ENCODE measurements at regions not wholly inside any gene's neighbourhood (a gene's known extent, or its start where the extent isn't known, plus 50 kb on each side); places are given as distances from the start of the nearest gene placed in this dataset.

DNA sequence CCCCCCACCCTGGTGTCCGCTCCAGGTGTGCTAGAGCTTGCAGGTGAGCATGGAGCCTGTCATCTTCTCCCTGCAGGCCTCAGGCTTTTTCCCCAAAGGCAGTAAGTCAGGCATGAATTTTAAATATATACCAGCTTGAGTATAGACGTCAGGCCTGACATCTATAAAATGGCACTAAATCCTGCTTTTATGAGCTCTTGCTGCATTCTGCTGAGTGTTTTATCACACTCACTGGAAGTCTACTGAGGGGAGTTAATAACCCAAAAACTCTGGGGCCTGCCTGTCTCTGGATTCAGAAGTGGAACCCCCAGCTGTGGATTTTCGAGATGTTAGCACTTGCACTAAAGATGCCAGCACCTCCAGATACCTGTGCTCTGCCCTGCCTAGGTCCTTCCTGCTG, 133.4 kb upstream of the TOP1 start:
- Histone ChIP-seq H2BK15ac (ENCODE audit: low read length) (no peak overlapping the region), H4K91ac (replicated peaks; ENCODE audit: insufficient read length, low read length) (no peak overlapping the region), H3K79me2 (ENCODE audit: control insufficient read depth in 1 of 2, insufficient read depth in 2 of 2, low read length in 2 of 2) (no peaks in the 10 kb centered on the region), H3K27ac (ENCODE audit: low read depth, low read length) (no peak overlapping the region), H2AFZ (ENCODE audit: low read length) (no peak overlapping the region), H2BK120ac (replicated peaks; ENCODE audit: low read depth, low read length) (no peak overlapping the region), H3K9ac (replicated peaks in 1 of 4; ENCODE audit: extremely low read depth in 1 of 4, low read depth in 3 of 4, low read length in 3 of 4) (no peak overlapping the region), H4K20me1 (replicated peaks in 1 of 2; ENCODE audit: control insufficient read depth in 1 of 2, insufficient read depth in 2 of 2, low read length in 2 of 2) (no peaks in the 10 kb centered on the region), H3K9me3 (ENCODE audit: insufficient read depth in 2 of 2, low read depth in 1 of 2, low read length in 1 of 2) (no peaks in the 10 kb centered on the region), H3K23ac (ENCODE audit: insufficient read length) (no peak overlapping the region), H3K4ac (replicated peaks; ENCODE audit: insufficient read length, low read depth, low read length) (no peak overlapping the region), H3K4me2 (ENCODE audit: insufficient read depth in 1 of 2, low read depth in 2 of 2, low read length in 2 of 2) (no peak overlapping the region), H3K27me3 (replicated peaks in 1 of 4; ENCODE audit: control insufficient read depth in 3 of 4, extremely low read depth in 1 of 4, insufficient read depth in 3 of 4, low read length in 3 of 4) (no peaks in the 10 kb centered on the region), H4K5ac (ENCODE audit: insufficient read length, low read depth, low read length) (no peak overlapping the region), H2AK5ac (ENCODE audit: low read depth, low read length) (no peak overlapping the region), H3K4me3 (ENCODE audit: extremely low read depth in 1 of 4, insufficient read depth in 2 of 4, low read depth in 3 of 4, low read length in 4 of 4) (no peak overlapping the region), H3K36me3 (ENCODE audit: control insufficient read depth in 2 of 4, insufficient read depth in 4 of 4, low read length in 3 of 4) (no peaks in the 10 kb centered on the region), H3K18ac (ENCODE audit: extremely low read depth, low read length) (no peak overlapping the region), H3K56ac (replicated peaks; ENCODE audit: insufficient read length, low read depth, low read length) (no peak overlapping the region), H3K79me1 (ENCODE audit: low read depth, low read length) (no peaks in the 10 kb centered on the region), H3K23me2 (ENCODE audit: low read depth, low read length) (no peaks in the 10 kb centered on the region), H2BK5ac (ENCODE audit: low read depth, low read length) (no peak overlapping the region), H3K4me1 (replicated peaks in 1 of 4; ENCODE audit: control insufficient read depth in 3 of 4, insufficient read depth in 4 of 4, low read length in 3 of 4) (no peaks in the 10 kb centered on the region), H3K14ac (ENCODE audit: insufficient read length) (no peak overlapping the region), H2BK20ac (ENCODE audit: low read length) (no peak overlapping the region), H2BK12ac (ENCODE audit: low read depth, low read length) (no peak overlapping the region), H4K8ac (ENCODE audit: extremely low read depth, insufficient read depth, low read length) (peak overlapping the region; percentile 37; the same call in 1 of the 2 replicates)
- TF ChIP-seq MAFK (IDR thresholded peaks at IDR 0.05; ENCODE audit: low read depth, low read length) (no peak), CHD1 (IDR thresholded peaks at IDR 0.05; ENCODE audit: low read depth, low read length) (no peak), HDAC6 (IDR thresholded peaks at IDR 0.05; ENCODE audit: low read depth, low read length) (no peak), TAF1 (IDR thresholded peaks at IDR 0.05; ENCODE audit: low read depth, low read length) (no peak), JUN (IDR thresholded peaks at IDR 0.05; ENCODE audit: low read depth, low read length) (no peak), PHF8 (conservative IDR thresholded peaks at IDR 0.05; ENCODE audit: low read depth, low read length) (no peak), MAX (IDR thresholded peaks at IDR 0.05) (no peak)
- TF ChIP-seq, protein P1, sequence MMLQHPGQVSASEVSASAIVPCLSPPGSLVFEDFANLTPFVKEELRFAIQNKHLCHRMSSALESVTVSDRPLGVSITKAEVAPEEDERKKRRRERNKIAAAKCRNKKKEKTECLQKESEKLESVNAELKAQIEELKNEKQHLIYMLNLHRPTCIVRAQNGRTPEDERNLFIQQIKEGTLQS (IDR thresholded peaks at IDR 0.05; ENCODE audit: insufficient read depth, low read depth, low read length), result no peak
- no peak for DNase-seq (ENCODE audit: low read depth in 1 of 2, low spot score in 2 of 2)
- 63% methylated on average over 3 of the region's 3 CpGs; no CpG with 5 or more reads in 1 of the 2 experiments for WGBS, 2 experiments (ENCODE audit: extremely low coverage in 1 of 2, insufficient coverage in 1 of 2, insufficient read length in 1 of 2, insufficient replicate concordance in 2 of 2, low coverage in 1 of 2, low lambda C conversion rate in 2 of 2, missing lambda C conversion rate in 1 of 2)
- no peak for FAIRE-seq
- POLR2A ChIA-PET (ENCODE audit: partially characterized antibody), result no interaction called here
- CTCF ChIA-PET (ENCODE audit: partially characterized antibody), result interaction anchor here (1.1 kb wide), 1 partner anchor 154 kb away, joined by 3 read pairs; no protein-coding TSS in a partner anchor
